ENCODE measurements at regions not wholly inside any gene's neighbourhood (a gene's known extent, or its start where the extent isn't known, plus 50 kb on each side); places are given as distances from the start of the nearest gene placed in this dataset.
"Not testable (repeated sequence)": the region's sequence is repeated elsewhere in the genome, so short reads cannot be mapped to it uniquely, and the experiment has no call there.

- no peak for DNase-seq (ENCODE audit: low read depth in 4 of 4, low spot score in 2 of 4)
Observed at GRCh38 chr6:67883500-67884366, 751.3 kb upstream of the ADGRB3 start.

- DNase-seq (ENCODE audit: low read depth in 4 of 4, low spot score in 2 of 4) = no peak
Observed at GRCh38 chr6:67882436-67883311, 752.4 kb upstream of the ADGRB3 start.

- no peak for DNase-seq (ENCODE audit: low read depth in 4 of 4, low spot score in 2 of 4)
Observed at GRCh38 chr6:67881706-67882065, 753.4 kb upstream of the ADGRB3 start.

- DNase-seq (ENCODE audit: low read depth in 4 of 4, low spot score in 2 of 4) = no peak
Observed at GRCh38 chr6:67880939-67881705, 754.0 kb upstream of the ADGRB3 start.

- not testable (repeated sequence) for DNase-seq (ENCODE audit: low read depth in 4 of 4, low spot score in 2 of 4)
Observed at GRCh38 chr6:67880343-67880742, 754.7 kb upstream of the ADGRB3 start.

GRCh38 chr6:67879928-67880327, 755.2 kb upstream of the ADGRB3 start:
- not testable (repeated sequence) for DNase-seq (ENCODE audit: low read depth in 4 of 4, low spot score in 2 of 4)

- not testable (repeated sequence) for DNase-seq (ENCODE audit: low read depth in 4 of 4, low spot score in 2 of 4)
Observed at GRCh38 chr6:67879105-67879904, 755.8 kb upstream of the ADGRB3 start.

GRCh38 chr6:67878216-67878615, 756.9 kb upstream of the ADGRB3 start:
- not testable (repeated sequence) for DNase-seq (ENCODE audit: low read depth in 4 of 4, low spot score in 2 of 4)

GRCh38 chr6:67877288-67877687, 757.8 kb upstream of the ADGRB3 start:
- no peak for DNase-seq (ENCODE audit: low read depth in 4 of 4, low spot score in 2 of 4)

- DNase-seq (ENCODE audit: low read depth in 4 of 4, low spot score in 2 of 4) = no peak
Observed at GRCh38 chr6:67875877-67876383, 759.2 kb upstream of the ADGRB3 start.

- DNase-seq (ENCODE audit: low read depth in 4 of 4, low spot score in 2 of 4) = no peak
Observed at GRCh38 chr6:67870321-67870720, 764.8 kb upstream of the ADGRB3 start.

- no peak for DNase-seq (ENCODE audit: low read depth in 4 of 4, low spot score in 2 of 4)
Observed at GRCh38 chr6:67863346-67863745, 771.7 kb upstream of the ADGRB3 start.

GRCh38 chr6:67854098-67854497, 781.0 kb upstream of the ADGRB3 start:
- DNase-seq (ENCODE audit: low read depth in 4 of 4, low spot score in 2 of 4) = no peak

GRCh38 chr6:67839818-67840217, 795.3 kb upstream of the ADGRB3 start:
- DNase-seq (ENCODE audit: low read depth in 4 of 4, low spot score in 2 of 4) = no peak

- no peak for DNase-seq (ENCODE audit: low read depth in 4 of 4, low spot score in 2 of 4)
Observed at GRCh38 chr6:67825201-67825895, 809.7 kb upstream of the ADGRB3 start.

- no peak for DNase-seq (ENCODE audit: low read depth in 4 of 4, low spot score in 2 of 4)
Observed at GRCh38 chr6:67818322-67818721, 816.8 kb upstream of the ADGRB3 start.

GRCh38 chr6:67815623-67816022, 819.5 kb upstream of the ADGRB3 start:
- DNase-seq (ENCODE audit: low read depth in 4 of 4, low spot score in 2 of 4) = no peak

- DNase-seq (ENCODE audit: low read depth in 4 of 4, low spot score in 2 of 4) = no peak
Observed at GRCh38 chr6:67814262-67814661, 820.8 kb upstream of the ADGRB3 start.

- no peak for DNase-seq (ENCODE audit: low read depth in 4 of 4, low spot score in 2 of 4)
Observed at GRCh38 chr6:67812693-67813092, 822.4 kb upstream of the ADGRB3 start.
